Kidney (tissue), 13 donors: ENCODE measurements at regions not wholly inside any gene's neighbourhood (a gene's known extent, or its start where the extent isn't known, plus 50 kb on each side); places are given as distances from the start of the nearest gene placed in this dataset.

Experiments
- DNase-seq, 5 donors: peaks; one replicate each; pipeline ENCODE4 v3.0.0-alpha.2; 2013 to 2020
- FAIRE-seq: peaks from 2 replicates; lab custom pipeline; 2012; peaks lifted over from hg19 to GRCh38; lab: Jason Lieb, UNC
- H3K27ac ChIP-seq, 2 donors: one replicate each; pipeline ENCODE4 v1.7.0; 2013; ENCODE audit warnings: low read depth in 2 of 2, low read length in 2 of 2, inconsistent platforms in 1 of 2
- H3K27me3 ChIP-seq: one replicate; pipeline ENCODE4 v1.7.1; 2013; ENCODE audit warnings: low read length, inconsistent platforms; ENCODE audit not compliant: control insufficient read depth, insufficient read depth
- H3K36me3 ChIP-seq, 3 donors: one replicate each; pipeline versions ENCODE4 v1.7.0 to v1.7.1; 2013; ENCODE audit warnings: low read length in 3 of 3, control low read depth in 1 of 3, inconsistent platforms in 1 of 3; ENCODE audit not compliant: insufficient read depth in 3 of 3, control insufficient read depth in 2 of 3
- H3K4me1 ChIP-seq, 3 donors: one replicate each; pipeline versions ENCODE4 v1.7.0 to v1.7.1; 2013; ENCODE audit warnings: low read length in 3 of 3, inconsistent platforms in 1 of 3, low read depth in 1 of 3; ENCODE audit not compliant: control insufficient read depth in 2 of 3, insufficient read depth in 2 of 3
- H3K4me3 ChIP-seq, 3 donors: one replicate each; pipeline versions ENCODE4 v1.7.0 to v1.8.1; 2013; ENCODE audit warnings: low read length in 3 of 3, control low read depth in 1 of 3, inconsistent platforms in 1 of 3
- H3K9ac ChIP-seq, 3 donors: one replicate each; pipeline versions ENCODE4 v1.7.0 to v1.7.1; 2013; ENCODE audit warnings: low read length in 3 of 3, control low read depth in 1 of 3, inconsistent platforms in 1 of 3
- H3K9me3 ChIP-seq, 3 donors: one replicate each; pipeline versions ENCODE4 v1.7.0 to v1.7.1; 2013; ENCODE audit warnings: low read length in 3 of 3, control low read depth in 1 of 3, inconsistent platforms in 1 of 3; ENCODE audit not compliant: control insufficient read depth in 2 of 3, insufficient read depth in 1 of 3
- CTCF ChIP-seq: IDR thresholded peaks from 3 replicates; pipeline ENCODE4 v1.5.1; 2012; ENCODE audit warnings: mild to moderate bottlenecking, moderate library complexity, borderline replicate concordance; ENCODE audit not compliant: insufficient read depth; ENCODE audit errors: extremely low read depth
- intact Hi-C: fragments of 100-400 bp; cut with DNase I; formaldehyde crosslinking; loops from one replicate; pipeline ENCODE4 v1.11.1; 2022
- donor health status: control.
- donor health status: control.
- donor health status: control.
- donor health status: control.
- donor health status: control.
- donor health status: DM: yes; HTN: yes; CAD: no.
- donor health status: Normal renal cell carcinoma (clear cell type).

- H3K4me3 ChIP-seq: no peak overlapping the region
- intact Hi-C loops: no loop called here
- no peak for FAIRE-seq
- H3K27me3 ChIP-seq: no peaks in the 10 kb centered on the region
- H3K4me1 ChIP-seq: no peaks in the 10 kb centered on the region
- no peaks in the 10 kb centered on the region for H3K9me3 ChIP-seq
- no peaks in the 10 kb centered on the region for H3K36me3 ChIP-seq
- no peak overlapping the region for H3K9ac ChIP-seq
- DNase-seq: no peak
- H3K27ac ChIP-seq: no peak overlapping the region
- TF ChIP-seq CTCF: no peak
Observed at GRCh38 chr1:204754821-204755220, 69.3 kb upstream of the LRRN2 start.

- no peak for DNase-seq
- no peaks in the 10 kb centered on the region for H3K27me3 ChIP-seq
- no peak overlapping the region for H3K9ac ChIP-seq
- no peaks in the 10 kb centered on the region for H3K9me3 ChIP-seq
- no peaks in the 10 kb centered on the region for H3K4me1 ChIP-seq
- TF ChIP-seq CTCF: no peak
- intact Hi-C loops: no loop called here
- no peak for FAIRE-seq
- no peak overlapping the region for H3K4me3 ChIP-seq
- H3K27ac ChIP-seq: no peak overlapping the region
- no peaks in the 10 kb centered on the region for H3K36me3 ChIP-seq
Observed at GRCh38 chr1:204756349-204756748, 70.8 kb upstream of the LRRN2 start.

GRCh38 chr1:204756811-204757210 lies 71.3 kb upstream of the LRRN2 start:
- DNase-seq (no peak), FAIRE-seq (no peak)
- no peaks in the 10 kb centered on the region for H3K9me3 ChIP-seq
- H3K27me3 ChIP-seq: no peaks in the 10 kb centered on the region
- no peaks in the 10 kb centered on the region for H3K4me1 ChIP-seq
- no peak for TF ChIP-seq CTCF
- H3K27ac ChIP-seq: no peak overlapping the region
- intact Hi-C loops: no loop called here
- H3K4me3 ChIP-seq: no peak overlapping the region
- H3K9ac ChIP-seq: no peak overlapping the region
- no peaks in the 10 kb centered on the region for H3K36me3 ChIP-seq

- peaks cover 0 to 5% (median 0%) of the 10 kb centered on the region in 3 donors for H3K4me1 ChIP-seq
- intact Hi-C loops: no loop called here
- no peak overlapping the region for H3K9ac ChIP-seq
- TF ChIP-seq CTCF: no peak
- no peaks in the 10 kb centered on the region for H3K9me3 ChIP-seq
- FAIRE-seq: no peak
- H3K4me3 ChIP-seq: no peak overlapping the region
- H3K36me3 ChIP-seq: no peaks in the 10 kb centered on the region
- no peak overlapping the region for H3K27ac ChIP-seq
- no peaks in the 10 kb centered on the region for H3K27me3 ChIP-seq
- no peak for DNase-seq
Observed at GRCh38 chr1:204758601-204759000, 73.1 kb upstream of the LRRN2 start.
